Peyer's patch (tissue), 4 donors: ENCODE measurements at regions not wholly inside any gene's neighbourhood (a gene's known extent, or its start where the extent isn't known, plus 50 kb on each side); places are given as distances from the start of the nearest gene placed in this dataset.

Experiments used
- POLR2A ChIP-seq, 2 donors: fragments of 450-650 bp; IDR thresholded peaks; one replicate each; pipeline ENCODE4 v1.5.1; 2017; ENCODE audit warnings: antibody characterized with exemption in 2 of 2, mild to moderate bottlenecking in 2 of 2, moderate library complexity in 2 of 2
- TF ChIP-seq, protein P1 (sequence below), 6 experiments: fragments of 450-650 bp in 4 of 6; fragments of 200-600 bp in 2 of 6; sonication (generic) in 1 of 6; IDR thresholded peaks; one replicate each; pipeline ENCODE4 v1.5.1; 2017 to 2019; ENCODE audit warnings: antibody characterized with exemption in 6 of 6, mild to moderate bottlenecking in 3 of 6, moderate library complexity in 1 of 6

DNA sequence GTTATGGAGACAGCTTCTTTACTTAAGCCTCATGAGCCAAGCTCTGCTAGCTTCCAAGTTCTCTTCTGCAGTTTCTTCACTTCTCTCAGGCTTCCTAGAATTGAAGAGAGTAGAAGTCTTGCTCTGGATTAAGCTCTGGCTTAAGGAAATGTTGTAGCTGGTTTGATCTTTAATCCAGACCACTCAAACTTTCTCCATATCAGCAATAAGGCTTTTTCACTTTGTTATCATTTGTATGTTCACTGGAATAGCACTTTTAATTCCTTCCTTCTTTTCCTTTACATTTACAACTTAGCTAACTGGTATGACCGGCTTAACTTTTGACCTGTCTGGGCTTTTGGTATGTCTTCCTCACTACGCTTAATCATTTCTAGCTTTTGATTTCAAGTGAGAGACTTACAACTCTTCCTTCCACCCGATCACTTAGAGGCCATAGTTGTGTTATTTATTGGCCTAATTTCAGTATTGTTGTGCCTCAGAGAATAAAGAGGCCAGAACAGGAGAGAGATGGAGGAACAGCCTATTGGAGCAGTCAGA lies 236.6 kb upstream of the BMP2 start:
- TF ChIP-seq, protein P1, sequence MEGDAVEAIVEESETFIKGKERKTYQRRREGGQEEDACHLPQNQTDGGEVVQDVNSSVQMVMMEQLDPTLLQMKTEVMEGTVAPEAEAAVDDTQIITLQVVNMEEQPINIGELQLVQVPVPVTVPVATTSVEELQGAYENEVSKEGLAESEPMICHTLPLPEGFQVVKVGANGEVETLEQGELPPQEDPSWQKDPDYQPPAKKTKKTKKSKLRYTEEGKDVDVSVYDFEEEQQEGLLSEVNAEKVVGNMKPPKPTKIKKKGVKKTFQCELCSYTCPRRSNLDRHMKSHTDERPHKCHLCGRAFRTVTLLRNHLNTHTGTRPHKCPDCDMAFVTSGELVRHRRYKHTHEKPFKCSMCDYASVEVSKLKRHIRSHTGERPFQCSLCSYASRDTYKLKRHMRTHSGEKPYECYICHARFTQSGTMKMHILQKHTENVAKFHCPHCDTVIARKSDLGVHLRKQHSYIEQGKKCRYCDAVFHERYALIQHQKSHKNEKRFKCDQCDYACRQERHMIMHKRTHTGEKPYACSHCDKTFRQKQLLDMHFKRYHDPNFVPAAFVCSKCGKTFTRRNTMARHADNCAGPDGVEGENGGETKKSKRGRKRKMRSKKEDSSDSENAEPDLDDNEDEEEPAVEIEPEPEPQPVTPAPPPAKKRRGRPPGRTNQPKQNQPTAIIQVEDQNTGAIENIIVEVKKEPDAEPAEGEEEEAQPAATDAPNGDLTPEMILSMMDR (IDR thresholded peaks at IDR 0.05) = no peak
- no peak for TF ChIP-seq POLR2A (IDR thresholded peaks at IDR 0.05)
